Nephron progenitor cell (in vitro differentiated cells): ENCODE measurements at regions not wholly inside any gene's neighbourhood (a gene's known extent, or its start where the extent isn't known, plus 50 kb on each side); places are given as distances from the start of the nearest gene placed in this dataset.

Experiments
- DNase-seq: peaks from one replicate; pipeline ENCODE4 v3.0.0; 2021
- H3K27ac Mint-ChIP-seq: 2 replicates; pipeline ENCODE4 v1.8.0; 2021; ENCODE audit warnings: mild to moderate bottlenecking, moderate library complexity, mixed read lengths
- H3K27me3 Mint-ChIP-seq: 2 replicates; pipeline ENCODE4 v1.8.0; 2021; ENCODE audit warnings: mild to moderate bottlenecking, low read depth, mixed read lengths; ENCODE audit not compliant: poor library complexity
- H3K36me3 Mint-ChIP-seq: 2 replicates; pipeline ENCODE4 v1.8.0; 2021; ENCODE audit warnings: low read depth, mixed read lengths
- H3K4me1 Mint-ChIP-seq: 2 replicates; pipeline ENCODE4 v1.8.0; 2021; ENCODE audit warnings: mixed read lengths
- H3K4me3 Mint-ChIP-seq: 2 replicates; pipeline ENCODE4 v1.8.0; 2021; ENCODE audit warnings: mild to moderate bottlenecking, moderate library complexity, mixed read lengths
- H3K9me3 Mint-ChIP-seq: 2 replicates; pipeline ENCODE4 v1.8.0; 2021; ENCODE audit warnings: mild to moderate bottlenecking, moderate library complexity, mixed read lengths
- TF ChIP-seq, protein P1 (sequence below): fragments of 200-600 bp; sonication (generic); IDR thresholded peaks from 2 replicates; pipeline ENCODE4 v1.5.0; 2021; ENCODE audit warnings: antibody characterized with exemption

- TF ChIP-seq, protein P1, sequence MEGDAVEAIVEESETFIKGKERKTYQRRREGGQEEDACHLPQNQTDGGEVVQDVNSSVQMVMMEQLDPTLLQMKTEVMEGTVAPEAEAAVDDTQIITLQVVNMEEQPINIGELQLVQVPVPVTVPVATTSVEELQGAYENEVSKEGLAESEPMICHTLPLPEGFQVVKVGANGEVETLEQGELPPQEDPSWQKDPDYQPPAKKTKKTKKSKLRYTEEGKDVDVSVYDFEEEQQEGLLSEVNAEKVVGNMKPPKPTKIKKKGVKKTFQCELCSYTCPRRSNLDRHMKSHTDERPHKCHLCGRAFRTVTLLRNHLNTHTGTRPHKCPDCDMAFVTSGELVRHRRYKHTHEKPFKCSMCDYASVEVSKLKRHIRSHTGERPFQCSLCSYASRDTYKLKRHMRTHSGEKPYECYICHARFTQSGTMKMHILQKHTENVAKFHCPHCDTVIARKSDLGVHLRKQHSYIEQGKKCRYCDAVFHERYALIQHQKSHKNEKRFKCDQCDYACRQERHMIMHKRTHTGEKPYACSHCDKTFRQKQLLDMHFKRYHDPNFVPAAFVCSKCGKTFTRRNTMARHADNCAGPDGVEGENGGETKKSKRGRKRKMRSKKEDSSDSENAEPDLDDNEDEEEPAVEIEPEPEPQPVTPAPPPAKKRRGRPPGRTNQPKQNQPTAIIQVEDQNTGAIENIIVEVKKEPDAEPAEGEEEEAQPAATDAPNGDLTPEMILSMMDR = no peak
- no peak for DNase-seq
- Mint-ChIP-seq H3K4me3 (no peak overlapping the region), H3K36me3 (no peaks in the 10 kb centered on the region), H3K4me1 (no peaks in the 10 kb centered on the region), H3K27me3 (no peaks in the 10 kb centered on the region), H3K9me3 (peaks cover 16% of the 10 kb centered on the region), H3K27ac (no peak overlapping the region)
These were observed 182.7 kb upstream of the KCNN2 start for GRCh38 chr5:114179134-114179533.

DNA sequence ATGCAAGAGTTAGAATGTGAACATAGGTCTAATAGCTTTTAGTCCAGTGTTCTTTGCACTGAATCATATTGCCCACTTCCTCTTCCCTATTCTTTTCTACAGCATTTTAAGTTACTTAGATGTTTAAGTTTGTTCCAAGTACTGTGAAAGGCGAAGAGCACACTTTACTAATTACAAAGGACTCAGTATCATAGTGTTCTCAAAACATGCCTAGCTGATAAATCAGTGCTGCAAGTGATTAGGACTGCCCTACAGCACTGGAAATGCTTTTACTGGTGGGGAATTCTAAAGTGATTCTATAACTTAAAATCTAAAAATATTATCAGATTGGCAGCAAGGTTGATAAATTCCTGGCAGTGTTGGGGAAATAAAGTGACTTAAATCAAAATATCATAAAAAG is 177.9 kb upstream of the KCNN2 start:
- H3K27ac Mint-ChIP-seq = peak overlapping the region; percentile 54
- H3K27me3 Mint-ChIP-seq = no peaks in the 10 kb centered on the region
- H3K9me3 Mint-ChIP-seq = peaks cover 13% of the 10 kb centered on the region
- H3K4me3 Mint-ChIP-seq = no peak overlapping the region
- H3K4me1 Mint-ChIP-seq = peaks cover 5% of the 10 kb centered on the region
- TF ChIP-seq, protein P1 = no peak
- H3K36me3 Mint-ChIP-seq = no peaks in the 10 kb centered on the region
- DNase-seq = no peak

- Mint-ChIP-seq H3K27me3 (no peaks in the 10 kb centered on the region), H3K36me3 (no peaks in the 10 kb centered on the region), H3K27ac (peak overlapping the region; percentile 96), H3K4me3 (no peak overlapping the region), H3K4me1 (peaks cover 5% of the 10 kb centered on the region), H3K9me3 (peaks cover 13% of the 10 kb centered on the region)
- TF ChIP-seq, protein P1 = no peak
- peak; percentile 6 for DNase-seq
These were observed 176.6 kb upstream of the KCNN2 start for GRCh38 chr5:114185274-114185673.

DNA sequence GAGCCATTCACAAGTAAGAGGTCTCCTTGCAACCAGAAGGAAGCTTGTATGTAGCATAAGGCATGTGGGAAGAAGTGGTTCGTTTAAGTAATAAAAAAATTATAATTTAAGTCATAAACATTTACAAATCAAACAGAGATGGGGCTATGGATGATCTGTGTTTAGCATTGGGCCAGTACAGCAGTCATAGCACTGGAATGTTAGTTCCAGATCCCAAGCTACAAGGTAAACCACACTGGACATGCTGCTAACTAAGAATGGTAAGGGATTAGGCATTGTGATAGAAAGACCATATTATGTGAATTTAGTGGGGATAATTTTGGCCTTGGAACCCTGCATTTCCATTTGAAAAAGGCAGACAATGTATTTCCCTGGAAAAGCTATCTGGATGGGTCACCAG is 170.4 kb upstream of the KCNN2 start:
- no peaks in the 10 kb centered on the region for H3K36me3 Mint-ChIP-seq
- no peak overlapping the region for H3K4me3 Mint-ChIP-seq
- no peak for DNase-seq
- TF ChIP-seq, protein P1 = no peak
- no peak overlapping the region for H3K27ac Mint-ChIP-seq
- H3K27me3 Mint-ChIP-seq = no peaks in the 10 kb centered on the region
- H3K4me1 Mint-ChIP-seq = no peaks in the 10 kb centered on the region
- H3K9me3 Mint-ChIP-seq = no peaks in the 10 kb centered on the region

GRCh38 chr5:114192108-114192507 is 169.8 kb upstream of the KCNN2 start:
- TF ChIP-seq, protein P1 = no peak
- no peak for DNase-seq
- no peaks in the 10 kb centered on the region for H3K36me3 Mint-ChIP-seq
- no peak overlapping the region for H3K4me3 Mint-ChIP-seq
- no peaks in the 10 kb centered on the region for H3K4me1 Mint-ChIP-seq
- H3K27ac Mint-ChIP-seq = no peak overlapping the region
- H3K27me3 Mint-ChIP-seq = no peaks in the 10 kb centered on the region
- no peaks in the 10 kb centered on the region for H3K9me3 Mint-ChIP-seq

DNA sequence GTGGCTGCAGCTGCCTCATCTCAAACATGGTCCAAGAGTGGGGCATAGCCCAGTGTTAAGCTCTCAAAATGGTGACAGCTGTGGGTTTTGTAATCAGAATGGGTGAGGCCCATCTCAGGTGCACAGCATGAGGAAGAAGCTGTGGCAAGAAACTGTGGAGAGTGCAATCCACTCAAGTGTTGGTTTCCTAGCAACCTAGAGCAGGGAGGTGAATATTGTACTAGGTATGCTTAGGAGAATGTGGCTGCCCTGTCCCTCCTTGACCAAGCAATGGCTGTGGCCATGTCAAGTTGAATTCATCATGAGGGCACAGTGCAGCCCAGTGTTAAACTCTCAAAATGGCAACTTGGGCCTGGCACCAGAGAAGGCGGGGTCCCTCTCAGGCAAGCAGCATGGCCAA is 160.5 kb upstream of the KCNN2 start:
- no peaks in the 10 kb centered on the region for H3K27me3 Mint-ChIP-seq
- peaks cover 15% of the 10 kb centered on the region for H3K9me3 Mint-ChIP-seq
- DNase-seq = no peak
- TF ChIP-seq, protein P1 = no peak
- H3K27ac Mint-ChIP-seq = no peak overlapping the region
- no peak overlapping the region for H3K4me3 Mint-ChIP-seq
- no peaks in the 10 kb centered on the region for H3K4me1 Mint-ChIP-seq
- H3K36me3 Mint-ChIP-seq = no peaks in the 10 kb centered on the region
